ENCODE measurements at regions not wholly inside any gene's neighbourhood (a gene's known extent, or its start where the extent isn't known, plus 50 kb on each side); places are given as distances from the start of the nearest gene placed in this dataset.

DNA sequence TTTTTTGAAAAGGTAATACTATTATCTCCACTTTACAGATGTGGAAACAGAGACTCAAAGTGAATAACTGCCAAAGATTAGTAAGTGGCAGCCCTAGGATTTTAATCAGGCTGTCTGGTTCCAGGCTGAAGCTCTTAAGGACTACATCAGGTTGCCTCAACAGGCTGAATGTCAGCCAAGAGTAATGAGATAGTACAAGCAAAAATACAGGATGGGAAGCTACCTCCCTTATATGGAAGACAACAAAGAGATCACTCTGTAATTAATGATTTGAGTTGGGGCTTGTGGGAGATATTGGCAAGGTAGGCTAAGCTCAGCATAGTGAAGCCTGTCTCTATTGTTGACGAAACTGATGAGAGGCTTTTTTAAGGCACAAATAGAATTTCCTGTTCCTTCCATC, 323.1 kb downstream of the KCNJ3 start:
- TF ChIP-seq, protein P1, sequence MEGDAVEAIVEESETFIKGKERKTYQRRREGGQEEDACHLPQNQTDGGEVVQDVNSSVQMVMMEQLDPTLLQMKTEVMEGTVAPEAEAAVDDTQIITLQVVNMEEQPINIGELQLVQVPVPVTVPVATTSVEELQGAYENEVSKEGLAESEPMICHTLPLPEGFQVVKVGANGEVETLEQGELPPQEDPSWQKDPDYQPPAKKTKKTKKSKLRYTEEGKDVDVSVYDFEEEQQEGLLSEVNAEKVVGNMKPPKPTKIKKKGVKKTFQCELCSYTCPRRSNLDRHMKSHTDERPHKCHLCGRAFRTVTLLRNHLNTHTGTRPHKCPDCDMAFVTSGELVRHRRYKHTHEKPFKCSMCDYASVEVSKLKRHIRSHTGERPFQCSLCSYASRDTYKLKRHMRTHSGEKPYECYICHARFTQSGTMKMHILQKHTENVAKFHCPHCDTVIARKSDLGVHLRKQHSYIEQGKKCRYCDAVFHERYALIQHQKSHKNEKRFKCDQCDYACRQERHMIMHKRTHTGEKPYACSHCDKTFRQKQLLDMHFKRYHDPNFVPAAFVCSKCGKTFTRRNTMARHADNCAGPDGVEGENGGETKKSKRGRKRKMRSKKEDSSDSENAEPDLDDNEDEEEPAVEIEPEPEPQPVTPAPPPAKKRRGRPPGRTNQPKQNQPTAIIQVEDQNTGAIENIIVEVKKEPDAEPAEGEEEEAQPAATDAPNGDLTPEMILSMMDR (IDR thresholded peaks at IDR 0.05; ENCODE audit: control insufficient read depth, extremely low read depth, insufficient read depth), result no peak
- no peak for DNase-seq (ENCODE audit: low read depth)
- H3K4me3 ChIP-seq (ENCODE audit: low read depth, low read length), result no peak overlapping the region

DNA sequence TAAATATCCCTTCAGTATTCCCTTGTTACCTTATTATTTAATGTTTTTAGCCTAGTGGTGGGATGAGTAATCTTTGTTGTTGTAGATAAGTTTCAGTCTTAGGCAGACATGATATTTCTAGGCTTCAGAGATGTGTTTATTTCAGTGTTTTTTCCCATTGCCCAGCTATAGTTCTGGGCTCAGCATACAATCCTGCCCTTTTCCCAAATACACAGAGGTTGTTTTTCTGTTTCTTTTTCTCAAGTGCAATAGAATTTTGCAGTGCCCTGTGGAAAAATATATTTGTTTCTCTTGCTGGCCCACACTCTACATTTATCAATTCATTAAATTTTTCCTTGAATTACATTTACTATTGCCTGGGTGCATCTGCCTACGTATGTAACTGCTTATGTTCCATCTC, 321.8 kb downstream of the KCNJ3 start:
- TF ChIP-seq, protein P1 (IDR thresholded peaks at IDR 0.05; ENCODE audit: control insufficient read depth, extremely low read depth, insufficient read depth), result no peak
- no peak overlapping the region for H3K4me3 ChIP-seq (ENCODE audit: low read depth, low read length)
- no peak for DNase-seq (ENCODE audit: low read depth)

DNA sequence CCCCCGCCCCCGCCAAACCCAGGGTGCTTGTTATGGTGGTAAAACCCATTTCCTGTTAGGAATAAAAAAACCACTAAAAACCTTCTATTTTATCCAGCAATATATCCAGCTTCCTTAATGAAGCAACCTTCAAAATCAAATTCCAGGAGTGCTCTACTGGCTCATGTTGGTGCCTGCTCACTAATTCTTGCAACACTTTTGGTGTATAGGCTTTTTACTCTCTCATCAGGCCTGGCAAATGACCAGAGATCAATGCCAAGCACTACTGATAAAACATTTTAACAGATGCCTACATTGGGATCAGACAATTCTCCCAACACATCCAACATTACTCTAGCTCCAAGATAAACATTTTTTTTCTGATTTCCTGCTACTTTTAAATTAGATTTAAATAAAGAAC, 312.4 kb downstream of the KCNJ3 start:
- TF ChIP-seq, protein P1 (IDR thresholded peaks at IDR 0.05; ENCODE audit: control insufficient read depth, extremely low read depth, insufficient read depth), result no peak
- H3K4me3 ChIP-seq (ENCODE audit: low read depth, low read length), result no peak overlapping the region

DNA sequence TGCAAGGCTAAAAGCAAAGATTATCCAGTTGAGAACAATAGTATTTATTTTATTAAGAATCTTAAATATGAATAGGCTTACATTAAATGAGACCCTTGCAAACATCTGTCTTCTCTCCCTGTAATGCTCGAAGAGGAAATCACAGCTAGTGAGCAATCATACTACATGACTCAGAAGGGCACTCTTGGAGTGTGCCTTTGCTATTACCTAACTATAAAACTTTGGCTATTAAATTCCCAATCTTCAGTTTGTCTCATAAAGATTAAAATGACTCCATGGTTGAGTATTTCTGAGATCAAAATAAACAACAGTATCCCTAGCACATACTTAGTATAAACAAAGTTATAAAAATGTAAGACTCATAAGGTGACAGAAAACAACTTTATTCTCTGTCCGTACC, 296.9 kb downstream of the KCNJ3 start:
- TF ChIP-seq, protein P1 (IDR thresholded peaks at IDR 0.05; ENCODE audit: control insufficient read depth, extremely low read depth, insufficient read depth), result no peak

More for the DNA sequence above, 312.4 kb downstream of the KCNJ3 start:
- no peak for DNase-seq (ENCODE audit: low read depth)

DNA sequence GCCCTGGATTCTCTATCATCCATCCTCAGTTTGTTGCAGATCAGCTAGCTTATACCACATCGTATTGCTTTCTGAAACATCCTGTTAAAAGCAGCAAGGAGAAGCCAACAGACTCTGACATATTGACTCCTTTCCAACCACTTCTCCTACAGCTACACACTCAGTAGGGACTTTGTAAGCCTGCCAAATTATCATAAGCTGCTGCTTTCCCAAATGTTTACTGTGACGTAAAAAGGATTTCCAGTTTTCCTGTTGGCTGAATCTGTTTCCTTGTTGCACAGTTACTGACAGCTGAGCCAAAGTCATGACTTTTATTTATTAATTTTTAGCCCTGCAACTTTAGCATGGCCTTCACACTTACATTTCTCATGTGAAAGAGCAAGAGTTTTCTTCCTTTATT, 294.3 kb downstream of the KCNJ3 start:
- no peak overlapping the region for H3K4me3 ChIP-seq (ENCODE audit: low read depth, low read length)
- TF ChIP-seq, protein P1 (IDR thresholded peaks at IDR 0.05; ENCODE audit: control insufficient read depth, extremely low read depth, insufficient read depth), result no peak
- peak; percentile 25 for DNase-seq (ENCODE audit: low read depth)

More for the DNA sequence above, 296.9 kb downstream of the KCNJ3 start:
- DNase-seq (ENCODE audit: low read depth), result no peak
- no peak overlapping the region for H3K4me3 ChIP-seq (ENCODE audit: low read depth, low read length)

DNA sequence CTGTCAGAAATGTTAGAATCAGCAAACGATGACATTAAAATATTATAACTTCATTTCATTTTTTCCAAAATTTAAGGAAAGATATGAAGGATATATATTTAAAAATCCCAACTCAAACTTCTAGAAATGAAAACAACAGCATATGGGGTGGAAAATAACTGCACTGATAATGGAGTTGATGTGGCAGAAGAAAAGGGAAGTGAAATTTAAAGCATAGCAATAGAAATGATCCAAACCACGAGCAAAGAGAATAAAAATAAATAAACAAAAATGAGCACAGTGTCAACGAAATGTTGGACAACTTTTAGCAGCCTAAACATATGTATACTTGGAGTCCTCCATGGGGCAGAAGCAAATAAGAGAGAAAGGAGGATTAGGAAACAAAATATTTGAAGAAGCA, 280.2 kb downstream of the KCNJ3 start:
- DNase-seq (ENCODE audit: low read depth), result no peak
- TF ChIP-seq, protein P1 (IDR thresholded peaks at IDR 0.05; ENCODE audit: control insufficient read depth, extremely low read depth, insufficient read depth), result no peak
- H3K4me3 ChIP-seq (ENCODE audit: low read depth, low read length), result no peak overlapping the region

DNA sequence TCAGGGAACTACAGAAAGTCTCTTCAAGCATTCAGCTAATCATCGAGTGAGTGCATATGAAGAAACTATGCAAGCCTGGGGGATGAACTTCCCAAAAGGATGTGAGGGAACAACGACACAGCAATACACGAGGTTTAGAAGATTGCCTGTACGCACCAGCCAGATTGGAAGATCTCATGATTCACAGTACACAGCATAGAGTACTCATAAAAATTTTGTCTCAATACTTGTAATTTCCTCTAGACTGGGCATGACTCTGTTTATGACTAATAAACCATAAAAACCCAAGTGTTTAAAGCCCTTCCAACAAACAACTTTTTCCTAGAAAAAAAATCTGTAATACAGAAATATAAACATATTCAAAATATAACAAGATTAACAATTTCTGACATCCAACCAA, 279.7 kb downstream of the KCNJ3 start:
- TF ChIP-seq, protein P1 (IDR thresholded peaks at IDR 0.05; ENCODE audit: control insufficient read depth, extremely low read depth, insufficient read depth), result no peak
- no peak overlapping the region for H3K4me3 ChIP-seq (ENCODE audit: low read depth, low read length)
- no peak for DNase-seq (ENCODE audit: low read depth)

Data from LNCaP clone FGC (cell line).